Neural cell (in vitro differentiated cells): ENCODE measurements at regions not wholly inside any gene's neighbourhood (a gene's known extent, or its start where the extent isn't known, plus 50 kb on each side); places are given as distances from the start of the nearest gene placed in this dataset.

Source experiments
- EZH2 ChIP-seq: fragments of 200-600, 300-800 bp; shearing (Covaris generic), sonication (generic); IDR thresholded peaks from 2 replicates; pipeline ENCODE4 v1.6.1; 2014; ENCODE audit warnings: antibody characterized with exemption, low read length, borderline replicate concordance, mild to moderate bottlenecking; ENCODE audit not compliant: insufficient read depth, poor library complexity, severe bottlenecking
- TF ChIP-seq, protein P1 (sequence below): fragments of 450-650 bp; IDR thresholded peaks from 2 replicates; pipeline ENCODE4 v1.5.1; 2014; ENCODE audit warnings: antibody characterized with exemption, mild to moderate bottlenecking, moderate library complexity; ENCODE audit not compliant: poor library complexity, severe bottlenecking

DNA sequence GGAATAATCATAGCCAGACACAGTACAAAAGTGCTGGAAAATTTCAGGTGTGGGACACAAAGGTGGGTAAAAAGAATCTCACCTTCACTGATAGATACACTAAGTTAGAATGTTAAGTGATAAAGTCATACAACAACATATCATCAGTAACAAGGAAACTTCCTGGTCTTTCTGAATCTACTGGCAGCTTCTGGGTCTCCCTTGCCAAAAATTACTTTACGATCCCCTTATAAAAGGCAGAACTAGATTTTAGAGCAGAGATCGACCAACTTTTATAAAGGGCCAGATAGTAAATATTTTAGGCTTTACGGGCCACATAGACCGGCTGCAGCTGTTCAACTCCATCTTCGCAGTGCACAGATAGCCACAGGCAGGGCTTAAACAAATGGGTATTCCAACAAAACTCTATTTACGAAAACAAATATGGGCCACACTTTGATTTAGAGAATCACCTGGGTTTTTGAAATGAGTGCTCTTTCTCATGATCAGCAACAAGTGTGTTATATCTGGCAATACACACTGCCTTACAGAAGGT, 159.9 kb downstream of the AASDH start:
- TF ChIP-seq, protein P1, sequence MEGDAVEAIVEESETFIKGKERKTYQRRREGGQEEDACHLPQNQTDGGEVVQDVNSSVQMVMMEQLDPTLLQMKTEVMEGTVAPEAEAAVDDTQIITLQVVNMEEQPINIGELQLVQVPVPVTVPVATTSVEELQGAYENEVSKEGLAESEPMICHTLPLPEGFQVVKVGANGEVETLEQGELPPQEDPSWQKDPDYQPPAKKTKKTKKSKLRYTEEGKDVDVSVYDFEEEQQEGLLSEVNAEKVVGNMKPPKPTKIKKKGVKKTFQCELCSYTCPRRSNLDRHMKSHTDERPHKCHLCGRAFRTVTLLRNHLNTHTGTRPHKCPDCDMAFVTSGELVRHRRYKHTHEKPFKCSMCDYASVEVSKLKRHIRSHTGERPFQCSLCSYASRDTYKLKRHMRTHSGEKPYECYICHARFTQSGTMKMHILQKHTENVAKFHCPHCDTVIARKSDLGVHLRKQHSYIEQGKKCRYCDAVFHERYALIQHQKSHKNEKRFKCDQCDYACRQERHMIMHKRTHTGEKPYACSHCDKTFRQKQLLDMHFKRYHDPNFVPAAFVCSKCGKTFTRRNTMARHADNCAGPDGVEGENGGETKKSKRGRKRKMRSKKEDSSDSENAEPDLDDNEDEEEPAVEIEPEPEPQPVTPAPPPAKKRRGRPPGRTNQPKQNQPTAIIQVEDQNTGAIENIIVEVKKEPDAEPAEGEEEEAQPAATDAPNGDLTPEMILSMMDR: no peak
- no peak for TF ChIP-seq EZH2
